Sigmoid colon (tissue), 4 donors: ENCODE measurements at regions not wholly inside any gene's neighbourhood (a gene's known extent, or its start where the extent isn't known, plus 50 kb on each side); places are given as distances from the start of the nearest gene placed in this dataset.

Experiments
- CTCF ChIP-seq, 4 experiments: fragments of 450-650 bp in 3 of 4; fragments of 200-600 bp in 1 of 4; IDR thresholded peaks; one replicate each; pipeline ENCODE4 v1.5.1; 2016 to 2019; ENCODE audit warnings: antibody characterized with exemption in 4 of 4, mild to moderate bottlenecking in 3 of 4, moderate library complexity in 2 of 4
- EP300 ChIP-seq, 4 donors: sonication (generic); formaldehyde crosslinking; IDR thresholded peaks; one replicate each; pipeline ENCODE4 v1.6.1; 2017; ENCODE audit warnings: antibody characterized with exemption in 4 of 4
- POLR2AphosphoS5 ChIP-seq, 4 donors: sonication (generic); formaldehyde crosslinking; IDR thresholded peaks; one replicate each; pipeline ENCODE4 v1.6.1; 2017; ENCODE audit warnings: antibody characterized with exemption in 4 of 4

GRCh38 chr5:98333921-98334320 lies 439.5 kb upstream of the RGMB start:
- TF ChIP-seq CTCF (IDR thresholded peaks at IDR 0.05) (no peak), POLR2AphosphoS5 (IDR thresholded peaks at IDR 0.05) (no peak), EP300 (IDR thresholded peaks at IDR 0.05) (no peak)
